Ureter (tissue), 1 donor: ENCODE measurements at regions not wholly inside any gene's neighbourhood (a gene's known extent, or its start where the extent isn't known, plus 50 kb on each side); places are given as distances from the start of the nearest gene placed in this dataset.

Experiments
- DNase-seq: peaks from one replicate; pipeline ENCODE4 v3.0.0-alpha.2; 2020; ENCODE audit warnings: low spot score
- donor health status: DM: yes; HTN: yes; CAD: no.

- DNase-seq, result no peak
Measured at GRCh38 chr13:22287343-22287920, 616.6 kb downstream of the FGF9 start.

GRCh38 chr13:22288496-22288895 lies 617.6 kb downstream of the FGF9 start:
- no peak for DNase-seq

DNA sequence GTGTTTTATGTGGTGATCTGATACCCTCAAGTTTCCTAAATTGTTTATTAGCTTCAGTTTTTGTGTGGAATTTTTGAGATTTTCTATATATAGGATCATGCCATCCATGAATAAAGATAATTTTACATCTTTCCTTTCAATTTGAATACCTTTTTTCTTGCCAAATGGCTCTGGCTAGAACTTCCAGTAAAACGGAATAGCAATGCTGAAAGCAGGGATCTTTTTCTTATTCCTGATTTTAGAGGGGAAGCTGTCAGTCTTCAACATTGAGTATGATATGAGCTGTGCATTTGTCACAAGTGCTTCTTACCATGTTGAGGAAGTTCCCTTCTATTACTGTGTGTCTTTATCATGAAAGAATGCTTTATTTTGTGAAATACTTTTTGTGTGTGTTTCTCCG lies 618.8 kb downstream of the FGF9 start:
- DNase-seq, result no peak

DNA sequence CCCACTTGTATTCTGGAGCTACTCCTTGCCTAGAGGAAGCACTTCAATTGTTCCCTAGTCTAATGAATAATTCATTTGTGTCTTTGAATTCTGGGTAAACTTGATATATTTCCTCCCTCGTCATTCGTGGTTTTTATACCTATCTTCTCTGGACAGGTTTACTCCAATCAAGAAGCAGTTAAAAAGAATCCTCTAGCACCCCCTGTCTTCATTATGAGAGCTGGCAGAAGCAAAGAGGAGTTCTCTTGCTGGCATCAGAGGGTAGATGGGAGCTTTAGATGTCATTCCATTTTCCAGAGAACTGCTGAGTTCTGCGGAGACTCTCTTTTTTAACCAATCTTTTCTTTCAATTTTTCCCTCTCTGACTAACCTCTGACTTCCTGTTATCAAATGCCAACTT lies 627.7 kb downstream of the FGF9 start:
- DNase-seq, result no peak

- DNase-seq, result no peak
Measured at GRCh38 chr13:22311734-22312404, 641.0 kb downstream of the FGF9 start.

GRCh38 chr13:22312405-22312803 lies 641.5 kb downstream of the FGF9 start:
- no peak for DNase-seq

DNA sequence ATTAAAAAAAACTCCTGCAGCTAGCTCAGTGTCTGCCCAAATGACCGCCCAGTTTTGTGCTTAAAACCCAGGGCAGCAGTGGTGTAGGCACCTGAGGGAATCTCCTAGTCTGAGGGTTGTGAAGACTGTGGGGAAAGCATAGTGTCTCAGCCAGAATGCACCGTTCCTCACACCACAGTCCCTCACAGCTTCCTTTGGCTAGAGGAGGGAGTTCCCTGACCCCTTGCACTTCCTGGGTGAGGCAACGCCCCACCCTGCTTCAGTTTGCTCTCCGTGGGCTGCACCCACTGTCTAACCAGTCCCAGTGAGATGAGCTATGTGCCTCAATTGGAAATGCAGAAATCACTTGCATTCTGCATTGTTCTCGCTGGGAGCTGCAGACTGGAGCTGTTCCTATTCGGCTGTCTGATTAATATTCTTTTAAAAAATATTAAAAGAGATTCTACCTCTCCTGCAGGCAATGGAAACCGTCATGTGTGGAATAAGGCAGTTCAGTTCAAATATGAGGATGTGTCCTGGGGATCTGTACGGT lies 645.7 kb downstream of the FGF9 start:
- DNase-seq, result no peak

- DNase-seq, result no peak
Measured at GRCh38 chr13:22320991-22321390, 650.1 kb downstream of the FGF9 start.

DNA sequence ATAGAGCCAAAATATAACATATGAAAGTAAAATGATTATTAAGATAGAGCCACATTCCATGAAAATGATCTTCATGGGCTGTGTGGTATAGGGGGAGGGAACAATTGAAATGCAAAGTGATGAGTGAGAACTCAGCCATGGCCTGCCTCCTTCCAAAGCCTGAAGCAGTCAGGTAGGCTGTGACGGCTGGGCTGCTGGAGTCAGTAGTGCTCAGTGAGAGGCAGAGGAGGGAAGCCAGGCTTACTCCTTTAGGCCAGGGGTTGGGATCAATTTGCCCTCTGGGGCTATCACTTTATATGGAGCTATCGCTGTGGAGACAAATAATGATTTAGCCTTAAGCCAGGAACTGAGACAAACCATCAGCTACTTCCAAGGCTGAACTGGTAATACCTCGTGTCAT lies 654.9 kb downstream of the FGF9 start:
- no peak for DNase-seq

DNA sequence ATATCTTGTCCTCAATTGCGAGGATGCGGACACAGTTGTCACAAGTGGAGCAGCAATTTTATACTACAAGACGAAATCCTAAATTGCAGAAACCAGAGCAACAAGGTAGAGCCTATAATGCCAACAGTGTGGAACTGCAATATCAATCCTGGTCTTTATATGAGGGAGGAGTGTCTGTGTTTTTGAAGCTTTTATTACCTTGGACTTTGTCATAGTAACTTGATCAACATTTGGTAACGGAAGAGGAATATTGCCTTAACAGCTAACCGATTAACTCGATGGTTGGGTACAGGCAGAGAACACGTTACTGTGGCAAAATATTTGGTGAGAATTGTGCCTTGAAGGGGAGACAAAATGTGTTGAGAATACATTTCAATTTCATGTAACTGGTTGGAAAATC lies 661.5 kb downstream of the FGF9 start:
- DNase-seq, result no peak

DNA sequence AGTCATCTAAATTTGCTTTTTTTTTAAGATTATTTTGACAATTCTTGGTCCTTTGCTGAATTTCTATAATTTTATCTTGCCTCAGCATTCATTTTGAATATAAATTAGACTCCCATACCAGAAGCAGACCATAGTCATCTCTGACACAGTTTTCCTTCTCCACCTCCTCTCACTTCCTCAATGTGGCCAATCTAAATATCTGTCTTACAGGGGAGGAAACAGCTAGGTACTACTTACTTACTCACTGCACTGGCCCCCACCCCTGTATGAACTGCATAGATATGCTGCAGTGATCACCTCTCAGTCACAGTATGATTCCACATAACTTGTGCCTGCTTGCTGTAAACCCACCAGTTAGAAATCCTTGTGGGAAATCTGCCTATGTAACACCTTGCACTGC lies 665.6 kb downstream of the FGF9 start:
- no peak for DNase-seq

DNA sequence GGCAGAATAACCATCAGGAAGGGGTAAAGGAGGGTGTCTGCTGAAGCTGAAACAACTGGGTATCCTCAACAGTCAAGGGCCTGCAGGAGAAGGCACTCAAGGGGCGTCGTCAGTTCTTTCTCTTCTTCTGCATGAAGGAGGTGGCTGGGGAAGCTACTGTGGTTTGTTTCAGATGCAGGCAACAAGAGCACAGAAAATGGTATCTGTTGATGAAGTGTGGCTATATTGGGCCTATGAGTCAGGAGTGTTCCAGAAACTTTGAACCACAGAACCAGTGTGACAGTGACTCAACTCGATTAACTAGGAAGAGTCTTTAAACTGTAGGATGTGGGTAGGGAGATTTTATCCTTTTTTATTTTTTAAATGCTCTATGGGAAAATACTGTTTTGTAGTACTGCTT lies 686.3 kb downstream of the FGF9 start:
- DNase-seq, result no peak

DNA sequence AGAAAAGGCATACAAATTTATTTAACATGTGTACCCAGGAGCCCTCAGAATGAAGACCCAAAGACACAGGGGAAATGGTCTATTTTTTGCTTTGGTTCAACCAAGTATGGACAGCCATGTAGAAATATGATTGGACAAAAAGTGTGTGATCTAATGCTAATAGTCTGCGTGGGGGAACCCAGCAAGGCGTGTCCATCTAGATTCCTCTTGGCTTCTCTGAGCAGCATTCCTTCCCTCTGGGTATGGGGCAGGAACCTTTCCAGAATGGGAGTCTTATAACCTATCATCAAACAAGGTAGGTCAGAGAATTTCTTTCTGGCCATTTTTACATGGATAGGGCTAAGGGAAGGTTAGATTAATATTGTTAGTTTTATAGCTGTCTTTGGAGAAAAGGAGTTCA lies 698.2 kb downstream of the FGF9 start:
- no peak for DNase-seq

- no peak for DNase-seq
Measured at GRCh38 chr13:22369840-22370239, 699.0 kb downstream of the FGF9 start.

GRCh38 chr13:22372261-22372660 lies 701.4 kb downstream of the FGF9 start:
- DNase-seq, result no peak

DNA sequence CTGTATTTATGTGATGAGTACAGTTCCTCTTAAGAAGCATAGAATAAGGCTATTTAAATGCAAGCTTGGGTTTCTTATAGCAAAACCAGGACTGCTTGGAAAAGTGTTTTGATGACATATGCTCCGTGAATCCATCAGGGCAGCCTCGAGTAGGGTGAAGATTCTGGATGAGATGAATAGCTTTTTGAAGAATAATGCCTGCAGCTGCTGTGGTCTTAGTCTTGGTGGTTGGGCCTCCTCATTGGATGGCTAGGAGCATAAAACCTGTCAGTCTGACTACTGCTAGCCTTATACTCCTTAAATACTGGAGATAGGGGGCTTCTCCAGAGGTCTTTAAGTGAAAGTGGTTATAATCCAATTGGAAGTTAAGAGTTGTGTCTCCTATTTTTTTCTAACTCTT lies 704.3 kb downstream of the FGF9 start:
- no peak for DNase-seq

DNA sequence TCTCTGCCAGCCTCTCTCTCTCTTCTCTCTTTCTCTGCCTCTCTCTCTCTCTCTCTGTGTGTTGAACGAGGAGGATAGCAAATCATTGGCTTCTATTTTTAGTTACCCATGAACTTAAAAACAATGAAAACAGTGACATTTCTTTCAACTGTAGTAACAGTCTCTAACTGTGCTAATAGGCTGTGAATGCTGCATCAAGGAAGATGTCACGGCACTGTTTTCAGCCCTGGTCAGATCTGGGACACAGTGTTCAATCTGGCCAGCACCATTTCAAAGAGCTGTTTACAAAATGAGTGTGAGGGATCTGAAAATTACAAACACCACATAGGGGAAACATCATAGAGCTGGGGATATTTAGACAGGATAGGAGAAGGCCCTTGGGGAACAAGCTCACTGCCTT lies 717.0 kb downstream of the FGF9 start:
- DNase-seq, result no peak

DNA sequence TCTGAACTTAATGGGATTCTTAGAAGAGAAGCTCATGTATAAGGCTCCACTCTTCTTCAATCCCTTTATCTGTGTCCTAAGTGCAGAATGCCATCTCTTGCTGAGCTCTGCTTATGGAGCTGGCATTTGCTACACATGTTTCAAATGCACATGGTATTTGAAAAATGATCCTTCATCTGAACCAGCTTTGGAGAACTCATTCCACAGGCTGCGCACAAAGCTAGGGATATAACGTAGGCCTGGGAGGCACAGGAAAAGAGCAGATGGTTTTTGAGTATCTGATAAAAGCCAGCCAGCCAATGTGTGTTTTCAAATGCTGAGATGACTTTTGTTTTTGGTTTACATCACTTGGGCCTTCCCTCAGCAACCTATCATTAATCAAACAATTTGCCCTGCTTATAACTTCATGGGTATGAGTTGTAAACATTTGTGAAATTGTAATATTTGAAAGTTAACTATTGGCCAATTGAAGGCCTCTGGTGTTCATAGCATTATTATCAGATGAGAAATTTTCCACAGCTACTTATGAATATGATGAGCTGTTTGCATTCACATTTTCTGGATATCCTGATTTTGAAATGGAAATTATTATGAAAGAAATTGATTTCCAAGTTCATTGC lies 729.0 kb downstream of the FGF9 start:
- no peak for DNase-seq

DNA sequence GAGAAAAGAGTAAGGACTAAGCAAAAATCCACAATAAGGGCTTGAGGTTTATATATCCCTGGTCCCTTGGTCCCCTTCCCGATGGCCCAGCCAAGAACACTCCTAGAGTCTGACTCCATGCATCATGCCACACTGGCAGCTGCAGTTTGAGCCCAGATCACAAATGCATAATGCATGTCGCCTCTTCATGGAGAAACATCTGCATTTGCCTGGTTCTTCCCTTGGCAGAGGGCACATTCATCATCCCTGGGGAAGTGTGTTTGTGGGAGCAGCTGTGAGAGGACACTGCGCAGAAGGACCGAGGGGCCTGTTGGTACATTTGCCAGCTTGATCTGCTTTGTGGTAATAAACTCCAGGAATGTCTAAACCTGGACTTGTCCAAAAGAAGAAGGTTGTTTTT lies 731.8 kb downstream of the FGF9 start:
- no peak for DNase-seq

DNA sequence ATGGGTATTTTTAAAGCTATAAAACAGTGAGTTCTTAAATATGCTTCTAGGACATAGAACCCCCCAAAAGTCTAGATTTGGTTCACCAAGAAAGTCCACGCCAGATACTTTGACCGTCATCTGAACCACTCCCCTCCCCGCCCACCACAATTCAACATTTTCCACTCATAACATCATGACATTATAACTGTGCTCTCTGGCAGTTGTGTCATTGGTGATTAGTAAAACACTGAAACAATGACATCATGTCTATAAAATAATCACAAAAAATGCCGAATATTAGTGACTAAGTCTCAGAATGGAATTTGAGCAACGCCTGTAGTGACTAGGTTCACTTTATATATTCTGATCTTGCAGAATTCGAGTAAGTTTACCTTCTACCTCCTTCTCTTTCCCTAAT lies 732.3 kb downstream of the FGF9 start:
- no peak for DNase-seq

DNA sequence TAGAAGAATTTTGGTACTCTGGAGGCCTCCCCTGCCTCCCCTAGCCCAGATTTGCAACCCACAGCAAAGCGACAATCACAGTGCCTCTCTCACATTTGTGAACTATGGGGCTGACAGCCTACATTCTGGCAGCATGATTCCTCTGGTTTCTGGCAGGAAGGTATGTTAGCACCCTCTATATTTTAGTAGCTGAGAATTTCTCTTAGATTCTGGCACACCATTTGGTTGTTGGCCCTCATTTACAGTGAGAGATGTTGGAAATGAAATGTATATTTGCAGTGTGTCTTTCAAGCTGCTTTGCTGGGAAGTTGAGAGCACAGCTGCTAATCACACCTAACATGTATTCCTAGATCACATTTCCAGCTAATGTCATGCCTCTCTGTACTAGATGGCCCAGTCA lies 735.0 kb downstream of the FGF9 start:
- no peak for DNase-seq

GRCh38 chr13:22412452-22412851 lies 741.6 kb downstream of the FGF9 start:
- DNase-seq, result no peak

DNA sequence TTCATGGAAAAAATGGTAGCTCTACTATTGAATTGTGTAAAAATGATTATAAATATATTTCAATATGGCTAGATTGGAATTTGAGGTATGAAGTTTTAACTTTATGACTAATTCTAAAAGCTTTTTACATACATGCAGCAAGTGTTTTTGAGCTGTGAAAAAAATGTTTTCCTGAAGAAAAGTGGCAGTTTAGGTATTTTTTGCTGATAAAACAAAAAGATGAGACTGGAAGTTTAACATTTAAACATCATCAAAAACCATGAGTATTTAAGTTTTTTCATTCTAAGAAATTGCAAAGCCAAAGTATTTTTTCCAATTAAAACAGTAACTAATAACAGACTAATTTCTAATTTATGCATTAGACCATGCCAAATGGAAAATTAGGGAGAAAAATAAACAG lies 751.1 kb downstream of the FGF9 start:
- no peak for DNase-seq
